Mesenchymal stem cell (in vitro differentiated cells and primary cell): ENCODE measurements at regions not wholly inside any gene's neighbourhood (a gene's known extent, or its start where the extent isn't known, plus 50 kb on each side); places are given as distances from the start of the nearest gene placed in this dataset.

Experiments
- DNase-seq: peaks from one replicate; pipeline ENCODE4 v3.0.0-alpha.2; 2013
- H2AFZ ChIP-seq: one replicate; pipeline ENCODE4 v1.6.1; 2013; ENCODE audit warnings: low read depth, mild to moderate bottlenecking, control low read depth, inconsistent platforms, low read length, moderate library complexity
- H2AK5ac ChIP-seq: 2 replicates; pipeline ENCODE4 v1.6.1; 2013; ENCODE audit warnings: low read length, moderate library complexity, mild to moderate bottlenecking, inconsistent platforms; ENCODE audit not compliant: severe bottlenecking
- H2BK120ac ChIP-seq: one replicate; pipeline ENCODE4 v1.6.1; 2013; ENCODE audit warnings: low read depth, mild to moderate bottlenecking, inconsistent platforms, low read length, moderate library complexity
- H2BK12ac ChIP-seq, 2 experiments: one replicate each; pipeline ENCODE4 v1.6.1; 2013; ENCODE audit warnings: inconsistent platforms in 2 of 2, low read length in 2 of 2, mild to moderate bottlenecking in 2 of 2, moderate library complexity in 2 of 2, control low read depth in 1 of 2
- H2BK15ac ChIP-seq: one replicate; pipeline ENCODE4 v1.6.1; 2013; ENCODE audit warnings: mild to moderate bottlenecking, low read depth, inconsistent platforms; ENCODE audit not compliant: poor library complexity, severe bottlenecking
- H2BK5ac ChIP-seq: 2 replicates; pipeline ENCODE4 v1.6.1; 2013; ENCODE audit warnings: low read depth, mild to moderate bottlenecking, low read length, control low read depth, inconsistent platforms; ENCODE audit not compliant: poor library complexity, severe bottlenecking
- H3K14ac ChIP-seq, 2 experiments: one replicate each; pipeline ENCODE4 v1.6.1; 2013; ENCODE audit warnings: inconsistent platforms in 2 of 2, low read length in 2 of 2, control low read depth in 1 of 2, mild to moderate bottlenecking in 1 of 2, moderate library complexity in 1 of 2
- H3K18ac ChIP-seq, 2 experiments: one replicate each; pipeline ENCODE4 v1.6.1; 2013; ENCODE audit warnings: inconsistent platforms in 2 of 2, low read length in 2 of 2, control low read depth in 1 of 2, low read depth in 1 of 2, mild to moderate bottlenecking in 1 of 2
- H3K23ac ChIP-seq, 2 experiments: one replicate each; pipeline ENCODE4 v1.6.1; 2013; ENCODE audit warnings: inconsistent platforms in 2 of 2, low read length in 2 of 2, mild to moderate bottlenecking in 2 of 2, moderate library complexity in 2 of 2, control low read depth in 1 of 2
- H3K27ac ChIP-seq: 2 replicates; pipeline ENCODE4 v1.5.1; 2013; ENCODE audit warnings: mild to moderate bottlenecking, moderate library complexity, low read length, control low read depth, inconsistent platforms; ENCODE audit not compliant: poor library complexity, severe bottlenecking
- H3K27me3 ChIP-seq, 2 experiments: 2 replicates each; pipeline versions ENCODE4 v1.6.1 to v1.7.0; 2013; ENCODE audit warnings: low read length in 2 of 2, mild to moderate bottlenecking in 2 of 2, moderate library complexity in 2 of 2, control low read depth in 1 of 2, inconsistent platforms in 1 of 2; ENCODE audit not compliant: control insufficient read depth in 1 of 2, insufficient read depth in 1 of 2
- H3K36me3 ChIP-seq, 2 experiments: 2 replicates each; pipeline versions ENCODE4 v1.6.1 to v1.7.0; 2013; ENCODE audit warnings: low read length in 2 of 2, control low read depth in 1 of 2, inconsistent platforms in 1 of 2, low read depth in 1 of 2, mild to moderate bottlenecking in 1 of 2; ENCODE audit not compliant: insufficient read depth in 2 of 2, control insufficient read depth in 1 of 2
- H3K4ac ChIP-seq, 2 experiments: one replicate each; pipeline ENCODE4 v1.6.1; 2013; ENCODE audit warnings: inconsistent platforms in 2 of 2, low read length in 2 of 2, mild to moderate bottlenecking in 2 of 2, moderate library complexity in 2 of 2, control low read depth in 1 of 2, low read depth in 1 of 2
- H3K4me1 ChIP-seq: 2 replicates; pipeline ENCODE4 v1.6.1; 2013; ENCODE audit warnings: low read depth, low read length, control low read depth; ENCODE audit not compliant: control insufficient read depth, insufficient read depth
- H3K4me2 ChIP-seq: 2 replicates; pipeline ENCODE4 v1.6.1; 2013; ENCODE audit warnings: low read length, mild to moderate bottlenecking, inconsistent platforms; ENCODE audit not compliant: poor library complexity, severe bottlenecking
- H3K4me3 ChIP-seq, 2 experiments: 2 replicates each; pipeline versions ENCODE4 v1.5.1 to v1.7.0; 2013; ENCODE audit warnings: low read length in 2 of 2, mild to moderate bottlenecking in 2 of 2, control low read depth in 1 of 2, low read depth in 1 of 2; ENCODE audit not compliant: insufficient read depth in 1 of 2
- H3K79me1 ChIP-seq: replicated peaks from 2 replicates; pipeline ENCODE4 v1.6.1; 2013; ENCODE audit warnings: mild to moderate bottlenecking, control low read depth, low read length, inconsistent platforms; ENCODE audit not compliant: poor library complexity, severe bottlenecking
- H3K9ac ChIP-seq: 2 replicates; pipeline ENCODE4 v1.7.0; 2013; ENCODE audit warnings: mild to moderate bottlenecking, low read length, moderate library complexity
- H3K9me3 ChIP-seq: 2 replicates; pipeline ENCODE4 v1.7.0; 2013; ENCODE audit warnings: mild to moderate bottlenecking, low read length; ENCODE audit not compliant: control insufficient read depth
- H4K8ac ChIP-seq: one replicate; pipeline ENCODE4 v1.6.1; 2013; ENCODE audit warnings: inconsistent platforms, mild to moderate bottlenecking, low read length, moderate library complexity
- H4K91ac ChIP-seq: one replicate; pipeline ENCODE4 v1.6.1; 2013; ENCODE audit warnings: mild to moderate bottlenecking, low read length, inconsistent platforms
- WGBS: methylation state at CpG from one replicate; pipeline ENCODE4 v1.1.7; 2013; ENCODE audit warnings: mixed read lengths; 5-methylcytosine and 5-hydroxymethylcytosine counted together

DNA sequence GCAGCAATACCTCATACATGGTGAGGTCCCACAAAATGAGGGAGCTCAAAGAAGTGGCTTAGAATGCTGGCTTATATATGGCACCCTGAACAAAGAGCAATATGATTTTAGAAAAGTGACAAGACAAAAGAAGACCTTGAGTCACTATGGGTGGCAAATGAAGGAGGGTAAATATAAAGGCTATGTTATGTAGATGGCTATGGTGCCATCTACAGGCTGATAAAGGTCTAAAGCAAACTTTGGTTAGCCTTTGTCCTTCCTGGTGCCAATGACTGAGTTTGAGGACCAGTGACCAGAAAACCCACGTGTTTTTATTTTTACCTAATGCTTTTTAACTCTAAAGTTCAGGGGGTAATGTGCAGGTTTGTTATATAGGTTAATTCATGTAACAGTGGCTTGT, 151.8 kb downstream of the CCNG2 start:
- H2BK12ac ChIP-seq: no peak overlapping the region
- no peak overlapping the region for H3K9ac ChIP-seq

DNA sequence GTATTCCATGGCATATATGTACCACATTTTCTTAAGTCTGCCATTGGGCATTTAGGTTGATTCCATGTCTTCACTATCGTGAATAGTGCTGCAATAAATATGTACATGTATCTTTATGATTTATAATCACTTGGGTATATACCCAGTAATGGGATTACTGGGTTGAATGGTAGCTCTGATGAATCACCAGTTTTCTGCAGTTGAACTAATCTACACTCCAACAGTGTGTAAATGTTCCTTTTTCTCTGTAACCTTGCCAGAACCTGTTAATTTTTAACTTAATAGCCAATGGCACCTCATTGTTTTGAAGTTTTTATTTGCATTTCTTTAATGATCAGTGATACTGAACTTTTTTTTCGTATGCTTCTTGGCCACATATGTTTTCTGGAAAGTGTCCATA, 152.5 kb downstream of the CCNG2 start:
- WGBS: 86% methylated on average over 1 of the region's 2 CpGs
- H3K79me1 ChIP-seq: no peaks in the 10 kb centered on the region
- H2BK15ac ChIP-seq: no peak overlapping the region
- H2AFZ ChIP-seq: no peak overlapping the region
- no peak for DNase-seq
- no peak overlapping the region for H2AK5ac ChIP-seq
- no peak overlapping the region for H3K4ac ChIP-seq
- H3K14ac ChIP-seq: no peak overlapping the region
- H2BK120ac ChIP-seq: no peak overlapping the region
- H3K9me3 ChIP-seq: no peaks in the 10 kb centered on the region
- H2BK5ac ChIP-seq: no peak overlapping the region
- H3K9ac ChIP-seq: no peak overlapping the region
- H3K4me1 ChIP-seq: no peaks in the 10 kb centered on the region
- H3K36me3 ChIP-seq: no peaks in the 10 kb centered on the region
- H4K8ac ChIP-seq: no peak overlapping the region
- H3K23ac ChIP-seq: no peak overlapping the region
- no peak overlapping the region for H3K27ac ChIP-seq
- H3K18ac ChIP-seq: no peak overlapping the region
- H2BK12ac ChIP-seq: no peak overlapping the region
- H3K4me3 ChIP-seq: no peak overlapping the region
- no peak overlapping the region for H4K91ac ChIP-seq
- peaks cover 9 to 30% of the 10 kb centered on the region in 2 experiments for H3K27me3 ChIP-seq
- no peak overlapping the region for H3K4me2 ChIP-seq

More for the DNA sequence above, 151.8 kb downstream of the CCNG2 start:
- Histone ChIP-seq H3K27ac (no peak overlapping the region), H3K27me3 (peaks cover 9 to 30% of the 10 kb centered on the region in 2 experiments), H3K9me3 (no peaks in the 10 kb centered on the region), H4K8ac (no peak overlapping the region), H2BK5ac (no peak overlapping the region), H3K18ac (no peak overlapping the region), H2AK5ac (no peak overlapping the region), H3K4ac (no peak overlapping the region), H2BK15ac (no peak overlapping the region), H3K23ac (no peak overlapping the region), H2BK120ac (no peak overlapping the region), H3K4me3 (no peak overlapping the region), H3K79me1 (no peaks in the 10 kb centered on the region), H3K4me2 (no peak overlapping the region), H3K4me1 (no peaks in the 10 kb centered on the region), H4K91ac (no peak overlapping the region), H3K36me3 (no peaks in the 10 kb centered on the region), H3K14ac (no peak overlapping the region), H2AFZ (no peak overlapping the region)
- peak; percentile 35 for DNase-seq
- 0% methylated on average over 1 of the region's 1 CpG for WGBS

DNA sequence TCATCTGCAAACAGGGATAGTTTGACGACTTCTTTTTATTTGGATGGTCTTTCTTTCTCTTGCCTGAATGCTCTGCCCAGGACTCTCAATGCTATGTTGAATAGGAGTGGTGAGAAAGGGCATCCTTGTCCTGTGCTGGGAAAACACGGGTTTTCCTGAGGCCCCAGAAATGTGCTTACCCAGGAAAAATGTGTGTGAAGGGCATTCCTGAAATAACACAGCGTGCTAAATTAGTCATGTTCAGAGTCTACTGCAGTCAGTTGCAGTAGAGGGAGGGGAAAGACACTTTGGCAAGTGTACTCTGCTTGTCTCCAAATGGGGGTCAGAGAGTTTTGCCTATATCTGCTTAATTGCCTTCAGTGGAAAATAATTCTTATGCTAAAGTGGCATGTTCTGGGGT, 153.9 kb downstream of the CCNG2 start:
- no peak overlapping the region for H2BK15ac ChIP-seq
- H3K18ac ChIP-seq: no peak overlapping the region
- no peak overlapping the region for H2BK120ac ChIP-seq
- H3K9ac ChIP-seq: no peak overlapping the region
- H3K9me3 ChIP-seq: no peaks in the 10 kb centered on the region
- no peak overlapping the region for H4K91ac ChIP-seq
- H3K27me3 ChIP-seq: peaks cover 9 to 26% of the 10 kb centered on the region in 2 experiments
- no peaks in the 10 kb centered on the region for H3K36me3 ChIP-seq
- no peak overlapping the region for H2AK5ac ChIP-seq
- no peaks in the 10 kb centered on the region for H3K79me1 ChIP-seq
- no peak for DNase-seq
- no peak overlapping the region for H2BK5ac ChIP-seq
- no peak overlapping the region for H3K4me2 ChIP-seq
- no peak overlapping the region for H3K4ac ChIP-seq
- no peak overlapping the region for H3K4me3 ChIP-seq
- H3K14ac ChIP-seq: no peak overlapping the region
- WGBS: 20% methylated on average over 3 of the region's 3 CpGs
- no peaks in the 10 kb centered on the region for H3K4me1 ChIP-seq
- H3K27ac ChIP-seq: no peak overlapping the region
- no peak overlapping the region for H2AFZ ChIP-seq
- no peak overlapping the region for H4K8ac ChIP-seq
- H3K23ac ChIP-seq: no peak overlapping the region
- no peak overlapping the region for H2BK12ac ChIP-seq

- no peak overlapping the region for H3K9ac ChIP-seq
- WGBS: 47% methylated on average over 4 of the region's 4 CpGs
- no peak overlapping the region for H2BK120ac ChIP-seq
These were observed 157.7 kb downstream of the CCNG2 start for GRCh38 chr4:77314697-77315096.

More at GRCh38 chr4:77314697-77315096, 157.7 kb downstream of the CCNG2 start:
- no peaks in the 10 kb centered on the region for H3K79me1 ChIP-seq
- H2AK5ac ChIP-seq: no peak overlapping the region
- H3K36me3 ChIP-seq: no peaks in the 10 kb centered on the region
- no peak overlapping the region for H3K14ac ChIP-seq
- H4K91ac ChIP-seq: no peak overlapping the region
- no peak for DNase-seq
- H2BK15ac ChIP-seq: no peak overlapping the region
- no peak overlapping the region for H3K4ac ChIP-seq
- H3K27me3 ChIP-seq: peaks cover 13 to 15% of the 10 kb centered on the region in 2 experiments
- no peaks in the 10 kb centered on the region for H3K4me1 ChIP-seq
- no peak overlapping the region for H2AFZ ChIP-seq
- no peak overlapping the region for H3K27ac ChIP-seq
- H3K23ac ChIP-seq: no peak overlapping the region
- H4K8ac ChIP-seq: no peak overlapping the region
- H3K9me3 ChIP-seq: peaks cover 15% of the 10 kb centered on the region
- no peak overlapping the region for H2BK12ac ChIP-seq
- H3K4me3 ChIP-seq: no peak overlapping the region
- no peak overlapping the region for H3K4me2 ChIP-seq
- H3K18ac ChIP-seq: no peak overlapping the region
- no peak overlapping the region for H2BK5ac ChIP-seq
